HCT116 (cell line): ENCODE measurements at regions not wholly inside any gene's neighbourhood (a gene's known extent, or its start where the extent isn't known, plus 50 kb on each side); places are given as distances from the start of the nearest gene placed in this dataset.

Experiments
- ATAC-seq: fragments of 200-7000 bp; cut with Tn5 transposase; 2 replicates; pipeline ENCODE4 v1.9.1; 2020; ENCODE audit warnings: mild to moderate bottlenecking, moderate library complexity
- BruUV-seq: library from RNA; stranded (reverse); fragments of 400-500 nt; replicated peaks from 2 replicates; lab custom pipeline; 2021; lab: Mats Ljungman, UMichigan
- CTCF ChIA-PET: fragments of 300-600 bp; sonication (Branson Sonifier 250); formaldehyde crosslinking; loops from one replicate; lab custom pipeline; 2021; ENCODE audit warnings: antibody characterized with exemption; lab: Charles Lee
- POLR2A ChIA-PET: fragments of 300-600, 350-600 bp; sonication (Branson Sonifier 250); formaldehyde crosslinking; loops from one replicate; lab custom pipeline; 2021; ENCODE audit warnings: antibody characterized with exemption; lab: Charles Lee
- RAD21 ChIA-PET, 2 experiments: fragments of 300-600 bp; sonication (Branson Sonifier 250); formaldehyde crosslinking; loops; one replicate each; lab custom pipeline; 2023; ENCODE audit warnings: low total read pairs in 2 of 2; ENCODE audit not compliant: uncharacterized antibody in 2 of 2, unreplicated experiment in 2 of 2, low non-redundant PET in 1 of 2; lab: Charles Lee
- DNase-seq: peaks from one replicate; pipeline ENCODE4 v3.0.0-alpha.2; 2010; ENCODE audit warnings: low read depth, low spot score
- H2AFZ ChIP-seq: fragments of 200-600 bp; shearing (Covaris generic), sonication (generic); 2 replicates; pipeline ENCODE4 v1.6.1; 2017; ENCODE audit warnings: low read depth, mixed run types, mixed read lengths, antibody characterized with exemption, low read length; ENCODE audit not compliant: poor library complexity, severe bottlenecking
- H3K27ac ChIP-seq: 2 replicates; pipeline ENCODE4 v1.5.1; 2012; ENCODE audit warnings: low read depth, low read length
- H3K27me3 ChIP-seq: fragments of 200-600 bp; sonication (generic); 2 replicates; pipeline ENCODE4 v1.6.1; 2016; ENCODE audit warnings: mixed run types, low read length, mixed read lengths; ENCODE audit not compliant: insufficient read depth
- H3K36me3 ChIP-seq, 2 experiments: fragments of 200-500 bp in 1 of 2; fragments of 200-600 bp in 1 of 2; sonication (Bioruptor generic) in 1 of 2; sonication (generic) in 1 of 2; 2 replicates each; pipeline versions ENCODE4 v1.5.1 to v1.6.1; 2014 to 2016; ENCODE audit warnings: low read length in 2 of 2, inconsistent platforms in 1 of 2, mixed read lengths in 1 of 2, mixed run types in 1 of 2; ENCODE audit not compliant: insufficient read depth in 2 of 2, control insufficient read depth in 1 of 2
- H3K4me1 ChIP-seq, 2 experiments: fragments of 200-600 bp in 1 of 2; sonication (generic) in 1 of 2; 2 replicates each; pipeline versions ENCODE4 v1.5.1 to v1.6.1; 2012 to 2017; ENCODE audit warnings: low read length in 2 of 2, inconsistent platforms in 1 of 2, mild to moderate bottlenecking in 1 of 2, mixed read lengths in 1 of 2, mixed run types in 1 of 2, moderate library complexity in 1 of 2; ENCODE audit not compliant: insufficient read depth in 2 of 2, control insufficient read depth in 1 of 2
- H3K4me2 ChIP-seq: fragments of 200-600 bp; sonication (generic); 2 replicates; pipeline ENCODE4 v1.6.1; 2017; ENCODE audit warnings: mixed run types, low read length, mixed read lengths
- H3K4me3 ChIP-seq, 2 experiments: fragments of 200-600 bp in 1 of 2; sonication (generic) in 1 of 2; replicated peaks in 1 of 2; 2 replicates each; pipeline ENCODE4 v1.5.1; 2011 to 2016; ENCODE audit warnings: low read length in 2 of 2, control low read depth in 1 of 2, low read depth in 1 of 2, mild to moderate bottlenecking in 1 of 2, mixed read lengths in 1 of 2, mixed run types in 1 of 2
- H3K79me2 ChIP-seq: fragments of 200-600 bp; sonication (generic); 2 replicates; pipeline ENCODE4 v1.6.1; 2017; ENCODE audit warnings: mild to moderate bottlenecking, mixed run types, low read length, moderate library complexity, mixed read lengths; ENCODE audit not compliant: insufficient read depth
- H3K9ac ChIP-seq: fragments of 200-600 bp; sonication (generic); 2 replicates; pipeline ENCODE4 v1.6.1; 2016; ENCODE audit warnings: low read length, mixed read lengths
- H3K9me2 ChIP-seq: fragments of 200-600 bp; sonication (generic), shearing (Covaris generic); 2 replicates; pipeline ENCODE4 v1.6.1; 2017; ENCODE audit warnings: mixed run types, mild to moderate bottlenecking, moderate library complexity; ENCODE audit not compliant: insufficient read depth
- H3K9me3 ChIP-seq, 2 experiments: fragments of 200-500 bp in 1 of 2; fragments of 200-600 bp in 1 of 2; sonication (Bioruptor generic) in 1 of 2; sonication (generic) in 1 of 2; 2 replicates each; pipeline ENCODE4 v1.6.1; 2014 to 2017; ENCODE audit warnings: low read length in 2 of 2, mixed read lengths in 2 of 2, inconsistent platforms in 1 of 2, low read depth in 1 of 2, mild to moderate bottlenecking in 1 of 2, mixed run types in 1 of 2, moderate library complexity in 1 of 2; ENCODE audit not compliant: control insufficient read depth in 1 of 2, insufficient read depth in 1 of 2
- H4K20me1 ChIP-seq: fragments of 200-600 bp; sonication (generic), shearing (Covaris generic); 2 replicates; pipeline ENCODE4 v1.6.1; 2017; ENCODE audit warnings: mixed run types, mild to moderate bottlenecking, moderate library complexity; ENCODE audit not compliant: insufficient read depth
- CBX3 ChIP-seq: IDR thresholded peaks from 2 replicates; pipeline ENCODE4 v1.6.1; 2012; ENCODE audit warnings: low read depth
- CEBPB ChIP-seq: IDR thresholded peaks from 2 replicates; pipeline ENCODE4 v1.6.1; 2012; ENCODE audit warnings: low read depth
- CTCF ChIP-seq, 3 experiments: fragments of 200-600 bp in 1 of 3; sonication (generic) in 1 of 3; IDR thresholded peaks in 2 of 3; conservative IDR thresholded peaks in 1 of 3; 2 replicates each; pipeline ENCODE4 v1.5.1; 2012 to 2017; ENCODE audit warnings: low read depth in 2 of 3, low read length in 2 of 3, antibody characterized with exemption in 1 of 3, borderline replicate concordance in 1 of 3, control low read depth in 1 of 3, mild to moderate bottlenecking in 1 of 3, mixed read lengths in 1 of 3, mixed run types in 1 of 3, moderate library complexity in 1 of 3; ENCODE audit not compliant: insufficient read depth in 1 of 3
- EZH2phosphoT487 ChIP-seq: fragments of 200-600 bp; IDR thresholded peaks from 2 replicates; pipeline ENCODE4 v1.6.1; 2018; ENCODE audit warnings: antibody characterized with exemption, borderline replicate concordance
- JUND ChIP-seq: IDR thresholded peaks from 2 replicates; pipeline ENCODE4 v1.6.1; 2012
- RAD21 ChIP-seq: IDR thresholded peaks from 2 replicates; pipeline ENCODE4 v1.6.1; 2012; ENCODE audit warnings: low read depth, mild to moderate bottlenecking
- SRF ChIP-seq: IDR thresholded peaks from 2 replicates; pipeline ENCODE4 v1.6.1; 2012; ENCODE audit warnings: low read depth
- YY1 ChIP-seq: IDR thresholded peaks from 2 replicates; pipeline ENCODE4 v1.6.1; 2011; ENCODE audit warnings: low read length, low read depth, moderate library complexity, mild to moderate bottlenecking; ENCODE audit not compliant: insufficient replicate concordance; ENCODE audit errors: extremely low read depth
- ZFX ChIP-seq: fragments of 450-650 bp; IDR thresholded peaks from 2 replicates; pipeline ENCODE4 v1.6.1; 2017
- intact Hi-C: fragments of 100-400 bp; cut with micrococcal nuclease; formaldehyde crosslinking; loops from 2 replicates; pipeline ENCODE4 v1.10.0; 2022
- TF ChIP-seq, protein P1 (sequence below): IDR thresholded peaks from 2 replicates; pipeline ENCODE4 v1.6.1; 2012

GRCh38 chr9:79955300-79955699 lies 383.5 kb downstream of the TLE4 start (continued):
- no peak for TF ChIP-seq CTCF (IDR thresholded peaks at IDR 0.05 in 2 of 3, conservative IDR thresholded peaks at IDR 0.05 in 1 of 3; ENCODE audit: borderline replicate concordance in 1 of 3, insufficient read depth in 1 of 3, low read depth in 2 of 3, low read length in 2 of 3)

- ATAC-seq (no peak), DNase-seq (no peak)
- H4K20me1 ChIP-seq: no peaks in the 10 kb centered on the region
- H3K27ac ChIP-seq: no peak overlapping the region
- intact Hi-C loops: no loop called here
- no peaks in the 10 kb centered on the region for H3K27me3 ChIP-seq
- TF ChIP-seq, protein P1, sequence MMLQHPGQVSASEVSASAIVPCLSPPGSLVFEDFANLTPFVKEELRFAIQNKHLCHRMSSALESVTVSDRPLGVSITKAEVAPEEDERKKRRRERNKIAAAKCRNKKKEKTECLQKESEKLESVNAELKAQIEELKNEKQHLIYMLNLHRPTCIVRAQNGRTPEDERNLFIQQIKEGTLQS: no peak
- no TSS peak for BruUV-seq
- no peak overlapping the region for H2AFZ ChIP-seq
- ChIA-PET CTCF (no interaction called here), RAD21 (no interaction called here), POLR2A (no interaction called here)
- H3K9ac ChIP-seq: no peak overlapping the region
- H3K36me3 ChIP-seq: no peaks in the 10 kb centered on the region
- no peak overlapping the region for H3K4me2 ChIP-seq
- peaks cover 3 to 33% of the 10 kb centered on the region in 2 experiments; a peak in 2 of 4 replicates for H3K9me3 ChIP-seq
- no peaks in the 10 kb centered on the region for H3K79me2 ChIP-seq
- H3K4me1 ChIP-seq: no peaks in the 10 kb centered on the region
- no peaks in the 10 kb centered on the region for H3K9me2 ChIP-seq
- H3K4me3 ChIP-seq: no peak overlapping the region
Observed at GRCh38 chr9:79953908-79954307, 382.1 kb downstream of the TLE4 start.

GRCh38 chr9:79952401-79952800 lies 380.6 kb downstream of the TLE4 start:
- no peaks in the 10 kb centered on the region for H4K20me1 ChIP-seq
- H3K27me3 ChIP-seq: no peaks in the 10 kb centered on the region
- no peak overlapping the region for H2AFZ ChIP-seq
- H3K4me2 ChIP-seq: no peak overlapping the region
- H3K9ac ChIP-seq: no peak overlapping the region
- H3K4me1 ChIP-seq: no peaks in the 10 kb centered on the region
- BruUV-seq: no TSS peak
- peaks cover 8 to 37% of the 10 kb centered on the region in 2 experiments; a peak in 2 of 4 replicates for H3K9me3 ChIP-seq
- no peak for DNase-seq
- intact Hi-C loops: no loop called here
- H3K4me3 ChIP-seq: no peak overlapping the region
- POLR2A ChIA-PET: no interaction called here
- ATAC-seq: no peak
- H3K9me2 ChIP-seq: no peaks in the 10 kb centered on the region
- H3K27ac ChIP-seq: no peak overlapping the region
- no peaks in the 10 kb centered on the region for H3K36me3 ChIP-seq
- CTCF ChIA-PET: no interaction called here
- H3K79me2 ChIP-seq: no peaks in the 10 kb centered on the region
- RAD21 ChIA-PET: no interaction called here
- TF ChIP-seq JUND (no peak), SRF (no peak), EZH2phosphoT487 (no peak), CEBPB (no peak), RAD21 (no peak), ZFX (no peak), CTCF (IDR thresholded peaks at IDR 0.05 in 2 of 3, conservative IDR thresholded peaks at IDR 0.05 in 1 of 3; ENCODE audit: borderline replicate concordance in 1 of 3, insufficient read depth in 1 of 3, low read depth in 2 of 3, low read length in 2 of 3) (no peak), YY1 (no peak), CBX3 (no peak)
